ENCODE measurements at regions not wholly inside any gene's neighbourhood (a gene's known extent, or its start where the extent isn't known, plus 50 kb on each side); places are given as distances from the start of the nearest gene placed in this dataset.

- H3K27me3 Mint-ChIP-seq (ENCODE audit: unreplicated experiment), result peaks cover 2% of the 10 kb centered on the region
- TF ChIP-seq CTCF (IDR thresholded peaks at IDR 0.05; ENCODE audit: partially characterized antibody, unreplicated experiment), result no peak
- H3K36me3 Mint-ChIP-seq (ENCODE audit: unreplicated experiment), result no peaks in the 10 kb centered on the region
- DNase-seq, result no peak
- H3K27ac Mint-ChIP-seq (ENCODE audit: unreplicated experiment), result no peak overlapping the region
- H3K9me3 Mint-ChIP-seq (ENCODE audit: unreplicated experiment), result peaks cover 2% of the 10 kb centered on the region
- H3K4me3 Mint-ChIP-seq (ENCODE audit: unreplicated experiment), result no peak overlapping the region
- no peaks in the 10 kb centered on the region for H3K4me1 Mint-ChIP-seq (ENCODE audit: low read depth, unreplicated experiment)
These were observed 532.7 kb downstream of the GRXCR1 start for GRCh38 chr4:43425206-43425605.

- Mint-ChIP-seq H3K9me3 (ENCODE audit: unreplicated experiment) (peaks cover 2% of the 10 kb centered on the region), H3K36me3 (ENCODE audit: unreplicated experiment) (no peaks in the 10 kb centered on the region), H3K27me3 (ENCODE audit: unreplicated experiment) (no peaks in the 10 kb centered on the region), H3K27ac (ENCODE audit: unreplicated experiment) (no peak overlapping the region), H3K4me3 (ENCODE audit: unreplicated experiment) (no peak overlapping the region), H3K4me1 (ENCODE audit: low read depth, unreplicated experiment) (no peaks in the 10 kb centered on the region)
- DNase-seq, result no peak
- TF ChIP-seq CTCF (IDR thresholded peaks at IDR 0.05; ENCODE audit: partially characterized antibody, unreplicated experiment), result no peak
These were observed 542.8 kb downstream of the GRXCR1 start for GRCh38 chr4:43435291-43435690.

GRCh38 chr4:43452948-43453347 is 560.4 kb downstream of the GRXCR1 start:
- TF ChIP-seq CTCF (IDR thresholded peaks at IDR 0.05; ENCODE audit: partially characterized antibody, unreplicated experiment), result no peak
- H3K4me1 Mint-ChIP-seq (ENCODE audit: low read depth, unreplicated experiment), result no peaks in the 10 kb centered on the region
- H3K27ac Mint-ChIP-seq (ENCODE audit: unreplicated experiment), result no peak overlapping the region
- no peaks in the 10 kb centered on the region for H3K36me3 Mint-ChIP-seq (ENCODE audit: unreplicated experiment)
- H3K9me3 Mint-ChIP-seq (ENCODE audit: unreplicated experiment), result peaks cover 5% of the 10 kb centered on the region
- no peaks in the 10 kb centered on the region for H3K27me3 Mint-ChIP-seq (ENCODE audit: unreplicated experiment)
- H3K4me3 Mint-ChIP-seq (ENCODE audit: unreplicated experiment), result no peak overlapping the region
- no peak for DNase-seq

GRCh38 chr4:43456383-43456782 is 563.9 kb downstream of the GRXCR1 start:
- Mint-ChIP-seq H3K36me3 (ENCODE audit: unreplicated experiment) (no peaks in the 10 kb centered on the region), H3K9me3 (ENCODE audit: unreplicated experiment) (peaks cover 5% of the 10 kb centered on the region), H3K4me3 (ENCODE audit: unreplicated experiment) (no peak overlapping the region), H3K27ac (ENCODE audit: unreplicated experiment) (no peak overlapping the region), H3K27me3 (ENCODE audit: unreplicated experiment) (no peaks in the 10 kb centered on the region), H3K4me1 (ENCODE audit: low read depth, unreplicated experiment) (no peaks in the 10 kb centered on the region)
- no peak for DNase-seq
- no peak for TF ChIP-seq CTCF (IDR thresholded peaks at IDR 0.05; ENCODE audit: partially characterized antibody, unreplicated experiment)

GRCh38 chr4:43457866-43458265 is 565.4 kb downstream of the GRXCR1 start:
- H3K27me3 Mint-ChIP-seq (ENCODE audit: unreplicated experiment), result no peaks in the 10 kb centered on the region
- H3K4me3 Mint-ChIP-seq (ENCODE audit: unreplicated experiment), result no peak overlapping the region

More at GRCh38 chr4:43457866-43458265, 565.4 kb downstream of the GRXCR1 start:
- no peak overlapping the region for H3K27ac Mint-ChIP-seq (ENCODE audit: unreplicated experiment)
- TF ChIP-seq CTCF (IDR thresholded peaks at IDR 0.05; ENCODE audit: partially characterized antibody, unreplicated experiment), result no peak
- H3K36me3 Mint-ChIP-seq (ENCODE audit: unreplicated experiment), result no peaks in the 10 kb centered on the region
- H3K4me1 Mint-ChIP-seq (ENCODE audit: low read depth, unreplicated experiment), result no peaks in the 10 kb centered on the region
- DNase-seq, result no peak
- H3K9me3 Mint-ChIP-seq (ENCODE audit: unreplicated experiment), result peaks cover 5% of the 10 kb centered on the region
